Chondrocyte (in vitro differentiated cells): ENCODE measurements at regions not wholly inside any gene's neighbourhood (a gene's known extent, or its start where the extent isn't known, plus 50 kb on each side); places are given as distances from the start of the nearest gene placed in this dataset.
"Not testable (repeated sequence)": the region's sequence is repeated elsewhere in the genome, so short reads cannot be mapped to it uniquely, and the experiment has no call there.

Experiments used
- DNase-seq: peaks from one replicate; pipeline ENCODE4 v3.0.0; 2021; ENCODE audit warnings: mixed read lengths, low spot score
- H3K27ac Mint-ChIP-seq: one replicate; pipeline ENCODE4 v1.8.0; 2021; ENCODE audit warnings: mild to moderate bottlenecking, moderate library complexity, mixed read lengths; ENCODE audit not compliant: unreplicated experiment
- H3K27me3 Mint-ChIP-seq: 2 replicates; pipeline ENCODE4 v1.8.0; 2021; ENCODE audit warnings: low read depth, mixed read lengths
- H3K36me3 Mint-ChIP-seq: 2 replicates; pipeline ENCODE4 v1.8.0; 2021; ENCODE audit warnings: low read depth, mixed read lengths
- H3K4me1 Mint-ChIP-seq: 2 replicates; pipeline ENCODE4 v1.8.0; 2021; ENCODE audit warnings: low read depth, mild to moderate bottlenecking, mixed read lengths
- H3K4me3 Mint-ChIP-seq: one replicate; pipeline ENCODE4 v1.8.0; 2021; ENCODE audit warnings: mild to moderate bottlenecking, moderate library complexity, mixed read lengths; ENCODE audit not compliant: unreplicated experiment
- H3K9me3 Mint-ChIP-seq: 2 replicates; pipeline ENCODE4 v1.8.0; 2021; ENCODE audit warnings: low read depth, mixed read lengths
- CTCF ChIP-seq: fragments of 200-600 bp; sonication (generic); IDR thresholded peaks from 2 replicates; pipeline ENCODE4 v1.5.0; 2021; ENCODE audit warnings: antibody characterized with exemption, mild to moderate bottlenecking, moderate library complexity

- Mint-ChIP-seq H3K9me3 (peaks cover 6% of the 10 kb centered on the region), H3K27ac (no peak overlapping the region), H3K4me1 (peaks cover 8% of the 10 kb centered on the region), H3K27me3 (no peaks in the 10 kb centered on the region), H3K4me3 (no peak overlapping the region), H3K36me3 (no peaks in the 10 kb centered on the region)
- TF ChIP-seq CTCF: no peak
- DNase-seq: no peak
Observed at GRCh38 chr4:179692222-179692621, 2250.0 kb upstream of the AGA start.

- DNase-seq: no peak
- Mint-ChIP-seq H3K4me3 (no peak overlapping the region), H3K27ac (no peak overlapping the region), H3K4me1 (peaks cover 5% of the 10 kb centered on the region), H3K27me3 (no peaks in the 10 kb centered on the region), H3K9me3 (peaks cover 6% of the 10 kb centered on the region), H3K36me3 (no peaks in the 10 kb centered on the region)
- no peak for TF ChIP-seq CTCF
Observed at GRCh38 chr4:179695175-179695574, 2252.9 kb upstream of the AGA start.

- Mint-ChIP-seq H3K27me3 (no peaks in the 10 kb centered on the region), H3K9me3 (peaks cover 11% of the 10 kb centered on the region), H3K36me3 (no peaks in the 10 kb centered on the region), H3K4me1 (peaks cover 5% of the 10 kb centered on the region), H3K27ac (no peak overlapping the region), H3K4me3 (no peak overlapping the region)
- no peak for DNase-seq
- no peak for TF ChIP-seq CTCF
Observed at GRCh38 chr4:179698321-179698720, 2256.1 kb upstream of the AGA start.

- Mint-ChIP-seq H3K27ac (no peak overlapping the region), H3K4me3 (no peak overlapping the region), H3K27me3 (no peaks in the 10 kb centered on the region), H3K4me1 (no peaks in the 10 kb centered on the region), H3K36me3 (peaks cover 2% of the 10 kb centered on the region), H3K9me3 (peaks cover 6% of the 10 kb centered on the region)
- no peak for DNase-seq
- no peak for TF ChIP-seq CTCF
Observed at GRCh38 chr4:179709961-179710624, 2267.9 kb upstream of the AGA start.

- TF ChIP-seq CTCF: no peak
- H3K27ac Mint-ChIP-seq: no peak overlapping the region
- H3K4me3 Mint-ChIP-seq: no peak overlapping the region
- H3K9me3 Mint-ChIP-seq: no peaks in the 10 kb centered on the region
- no peak for DNase-seq
- H3K27me3 Mint-ChIP-seq: no peaks in the 10 kb centered on the region
- H3K36me3 Mint-ChIP-seq: no peaks in the 10 kb centered on the region
- no peaks in the 10 kb centered on the region for H3K4me1 Mint-ChIP-seq
Observed at GRCh38 chr4:179719766-179720450, 2277.7 kb upstream of the AGA start.

GRCh38 chr4:179726491-179726890 lies 2284.3 kb upstream of the AGA start:
- not testable (repeated sequence) for H3K9me3 Mint-ChIP-seq

More at GRCh38 chr4:179726491-179726890, 2284.3 kb upstream of the AGA start:
- not testable (repeated sequence) for H3K4me1 Mint-ChIP-seq, H3K27ac Mint-ChIP-seq, DNase-seq, H3K36me3 Mint-ChIP-seq, H3K4me3 Mint-ChIP-seq, H3K27me3 Mint-ChIP-seq
